Hepatocyte (in vitro differentiated cells): ENCODE measurements at regions not wholly inside any gene's neighbourhood (a gene's known extent, or its start where the extent isn't known, plus 50 kb on each side); places are given as distances from the start of the nearest gene placed in this dataset.
A peak's percentile ranks its signal among the peaks of the same experiment; 100 is the strongest.

ENCODE experiments used
- DNase-seq: peaks from one replicate; pipeline ENCODE4 v3.0.0-alpha.2; 2016; ENCODE audit warnings: low spot score
- H2AFZ ChIP-seq: fragments of 200-600 bp; sonication (generic); 2 replicates; pipeline ENCODE4 v1.6.0; 2016; ENCODE audit warnings: antibody characterized with exemption, mild to moderate bottlenecking
- H3K27ac ChIP-seq: fragments of 200-600 bp; sonication (generic); 2 replicates; pipeline ENCODE4 v1.5.1; 2016; ENCODE audit warnings: mild to moderate bottlenecking
- H3K27me3 ChIP-seq: fragments of 200-600 bp; sonication (generic); 2 replicates; pipeline ENCODE4 v1.6.1; 2016
- H3K36me3 ChIP-seq: fragments of 200-600 bp; sonication (generic); replicated peaks from 2 replicates; pipeline ENCODE4 v1.5.1; 2016; ENCODE audit warnings: low read depth; ENCODE audit not compliant: insufficient read depth
- H3K4me1 ChIP-seq: fragments of 200-600 bp; sonication (generic); 2 replicates; pipeline ENCODE4 v1.5.1; 2016; ENCODE audit warnings: mild to moderate bottlenecking, moderate library complexity; ENCODE audit not compliant: insufficient read depth
- H3K4me2 ChIP-seq: fragments of 200-600 bp; sonication (generic); 2 replicates; pipeline ENCODE4 v1.6.0; 2016
- H3K4me3 ChIP-seq: fragments of 200-600 bp; sonication (generic); 2 replicates; pipeline ENCODE4 v1.5.1; 2016; ENCODE audit warnings: mild to moderate bottlenecking
- H3K79me2 ChIP-seq: fragments of 200-600 bp; sonication (generic); 2 replicates; pipeline ENCODE4 v1.6.0; 2017; ENCODE audit warnings: mild to moderate bottlenecking
- H3K9me2 ChIP-seq: fragments of 200-600 bp; sonication (generic); replicated peaks from 2 replicates; pipeline ENCODE4 v1.6.0; 2017; ENCODE audit warnings: mild to moderate bottlenecking; ENCODE audit not compliant: insufficient read depth
- H3K9me3 ChIP-seq: fragments of 200-600 bp; sonication (generic); 2 replicates; pipeline ENCODE4 v1.5.1; 2016; ENCODE audit warnings: low read depth, mild to moderate bottlenecking
- H4K20me1 ChIP-seq: fragments of 200-600 bp; sonication (generic); 2 replicates; pipeline ENCODE4 v1.6.0; 2016; ENCODE audit warnings: mild to moderate bottlenecking; ENCODE audit not compliant: insufficient read depth, poor library complexity, severe bottlenecking
- EZH2 ChIP-seq: fragments of 200-600 bp; sonication (generic); IDR thresholded peaks from 2 replicates; pipeline ENCODE4 v1.6.1; 2016; ENCODE audit warnings: antibody characterized with exemption, mild to moderate bottlenecking, borderline replicate concordance
- EZH2phosphoT487 ChIP-seq: fragments of 200-600 bp; sonication (generic); IDR thresholded peaks from one replicate; pipeline ENCODE4 v1.6.1; 2018; ENCODE audit warnings: antibody characterized with exemption, mild to moderate bottlenecking, low read depth, moderate library complexity; ENCODE audit not compliant: unreplicated experiment, severe bottlenecking
- WGBS: methylation state at CpG from one replicate; pipeline ENCODE4 v1.1.6; 2016; ENCODE audit warnings: low lambda C conversion rate; ENCODE audit errors: missing lambda C conversion rate; 5-methylcytosine and 5-hydroxymethylcytosine counted together
- TF ChIP-seq, protein P1 (sequence below): fragments of 200-600 bp; sonication (generic); IDR thresholded peaks from 2 replicates; pipeline ENCODE4 v1.5.1; 2016; ENCODE audit warnings: antibody characterized with exemption, mild to moderate bottlenecking; ENCODE audit not compliant: poor library complexity

DNA sequence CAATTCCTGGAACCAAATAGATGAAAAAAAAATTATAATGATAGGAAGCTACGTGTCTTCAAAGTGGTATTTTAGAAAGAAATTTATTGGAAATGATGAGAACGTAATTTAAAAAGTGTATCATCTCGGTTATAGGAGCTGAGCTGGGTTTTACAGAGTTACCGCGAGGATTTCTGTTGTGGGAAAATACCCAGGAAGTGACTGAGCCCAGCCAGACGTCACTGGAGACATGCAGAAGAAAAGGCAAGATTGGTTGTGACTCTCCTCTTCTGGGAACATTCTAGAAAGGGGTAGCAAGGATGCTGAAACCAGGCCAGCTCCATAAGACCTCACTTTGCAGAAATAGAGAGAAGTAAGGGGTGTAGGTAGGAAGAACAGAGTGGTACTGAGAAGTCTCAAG, 95.9 kb upstream of the ADGRF1 start:
- H3K9me3 ChIP-seq, result no peaks in the 10 kb centered on the region
- no peak overlapping the region for H2AFZ ChIP-seq
- H3K36me3 ChIP-seq, result no peaks in the 10 kb centered on the region
- no peak overlapping the region for H3K27ac ChIP-seq
- no peak overlapping the region for H3K4me2 ChIP-seq
- H3K4me1 ChIP-seq, result peaks cover 18% of the 10 kb centered on the region
- 86% methylated on average over 6 of the region's 6 CpGs for WGBS
- H3K79me2 ChIP-seq, result no peaks in the 10 kb centered on the region
- no peak for DNase-seq
- H3K4me3 ChIP-seq, result no peak overlapping the region
- H4K20me1 ChIP-seq, result no peaks in the 10 kb centered on the region
- TF ChIP-seq EZH2phosphoT487 (no peak), EZH2 (no peak)
- TF ChIP-seq, protein P1, sequence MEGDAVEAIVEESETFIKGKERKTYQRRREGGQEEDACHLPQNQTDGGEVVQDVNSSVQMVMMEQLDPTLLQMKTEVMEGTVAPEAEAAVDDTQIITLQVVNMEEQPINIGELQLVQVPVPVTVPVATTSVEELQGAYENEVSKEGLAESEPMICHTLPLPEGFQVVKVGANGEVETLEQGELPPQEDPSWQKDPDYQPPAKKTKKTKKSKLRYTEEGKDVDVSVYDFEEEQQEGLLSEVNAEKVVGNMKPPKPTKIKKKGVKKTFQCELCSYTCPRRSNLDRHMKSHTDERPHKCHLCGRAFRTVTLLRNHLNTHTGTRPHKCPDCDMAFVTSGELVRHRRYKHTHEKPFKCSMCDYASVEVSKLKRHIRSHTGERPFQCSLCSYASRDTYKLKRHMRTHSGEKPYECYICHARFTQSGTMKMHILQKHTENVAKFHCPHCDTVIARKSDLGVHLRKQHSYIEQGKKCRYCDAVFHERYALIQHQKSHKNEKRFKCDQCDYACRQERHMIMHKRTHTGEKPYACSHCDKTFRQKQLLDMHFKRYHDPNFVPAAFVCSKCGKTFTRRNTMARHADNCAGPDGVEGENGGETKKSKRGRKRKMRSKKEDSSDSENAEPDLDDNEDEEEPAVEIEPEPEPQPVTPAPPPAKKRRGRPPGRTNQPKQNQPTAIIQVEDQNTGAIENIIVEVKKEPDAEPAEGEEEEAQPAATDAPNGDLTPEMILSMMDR, result no peak
- H3K27me3 ChIP-seq, result no peaks in the 10 kb centered on the region
- H3K9me2 ChIP-seq, result no peaks in the 10 kb centered on the region

DNA sequence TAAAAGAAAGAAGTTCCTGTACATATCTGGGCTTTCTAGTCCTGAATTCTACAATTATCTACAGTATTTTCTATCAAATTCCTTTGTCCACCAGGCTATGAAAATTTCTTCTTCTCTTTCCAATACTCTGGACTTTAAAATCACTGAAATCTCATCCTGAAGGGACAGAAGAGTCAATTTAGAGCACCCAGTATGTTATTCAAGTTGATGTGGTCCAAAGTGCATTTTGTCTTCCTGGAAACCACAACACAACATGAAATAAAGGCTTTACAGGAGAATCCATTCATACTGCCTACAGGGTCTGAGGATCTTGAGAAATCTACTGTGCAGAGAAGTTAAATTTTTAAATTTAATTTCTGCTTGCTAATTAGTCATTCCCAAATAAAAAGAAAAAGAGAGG, 94.9 kb upstream of the ADGRF1 start:
- H3K36me3 ChIP-seq, result no peaks in the 10 kb centered on the region
- H3K9me2 ChIP-seq, result no peaks in the 10 kb centered on the region
- H3K27me3 ChIP-seq, result no peaks in the 10 kb centered on the region
- TF ChIP-seq EZH2phosphoT487 (no peak), EZH2 (no peak)
- TF ChIP-seq, protein P1, result no peak
- H3K4me1 ChIP-seq, result peaks cover 20% of the 10 kb centered on the region
- no peak overlapping the region for H3K4me2 ChIP-seq
- H3K79me2 ChIP-seq, result no peaks in the 10 kb centered on the region
- no peak overlapping the region for H3K27ac ChIP-seq
- peak overlapping the region; percentile 3 for H2AFZ ChIP-seq
- DNase-seq, result no peak
- H4K20me1 ChIP-seq, result no peaks in the 10 kb centered on the region
- H3K4me3 ChIP-seq, result no peak overlapping the region
- H3K9me3 ChIP-seq, result no peaks in the 10 kb centered on the region

DNA sequence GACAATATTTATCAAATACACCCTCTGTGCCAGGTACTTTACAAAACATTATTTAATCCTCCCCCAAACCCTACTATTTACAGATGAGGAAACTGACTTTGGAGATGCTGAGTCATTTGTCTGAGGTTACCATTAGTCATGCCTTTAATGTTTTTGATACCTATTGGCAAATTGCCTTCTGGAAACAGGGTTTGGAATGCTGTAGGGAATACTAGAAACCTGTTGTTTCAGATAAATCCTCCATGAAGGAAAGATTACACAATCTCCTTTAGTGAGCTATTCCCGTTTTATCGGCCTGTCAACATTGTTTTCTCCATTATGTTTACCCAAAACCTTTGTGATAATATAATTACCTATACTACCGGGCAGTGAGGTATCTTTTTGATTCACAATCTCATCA, 93.6 kb upstream of the ADGRF1 start:
- TF ChIP-seq, protein P1, result no peak
- TF ChIP-seq EZH2 (no peak), EZH2phosphoT487 (no peak)
- Histone ChIP-seq H3K79me2 (no peaks in the 10 kb centered on the region), H3K36me3 (no peaks in the 10 kb centered on the region), H2AFZ (no peak overlapping the region), H3K27ac (peak overlapping the region; percentile 36), H3K4me2 (no peak overlapping the region), H4K20me1 (no peaks in the 10 kb centered on the region), H3K27me3 (no peaks in the 10 kb centered on the region), H3K9me3 (no peaks in the 10 kb centered on the region), H3K4me3 (no peak overlapping the region), H3K9me2 (no peaks in the 10 kb centered on the region), H3K4me1 (peaks cover 20% of the 10 kb centered on the region)
- peak; percentile 58 for DNase-seq
- 45% methylated on average over 3 of the region's 3 CpGs for WGBS
